ENCODE measurements at regions not wholly inside any gene's neighbourhood (a gene's known extent, or its start where the extent isn't known, plus 50 kb on each side); places are given as distances from the start of the nearest gene placed in this dataset.

- Histone ChIP-seq H3K4me3 (no peak overlapping the region), H3K9me3 (peaks cover 0 to 16% (median 15%) of the 10 kb centered on the region in 3 donors), H3K4me1 (no peaks in the 10 kb centered on the region), H3K36me3 (no peaks in the 10 kb centered on the region), H3K27me3 (peaks cover 0 to 4% of the 10 kb centered on the region in 2 donors), H3K27ac (no peak overlapping the region)
- DNase-seq = no peak
- no peak for TF ChIP-seq CTCF (IDR thresholded peaks at IDR 0.05)
- intact Hi-C loops (cut with DNase I; ENCODE audit: low total_unique reads) = no loop called here
Observed at GRCh38 chr7:68381731-68382130, 1216.5 kb upstream of the AUTS2 start.

- Histone ChIP-seq H3K27me3 (no peaks in the 10 kb centered on the region), H3K4me1 (no peaks in the 10 kb centered on the region), H3K27ac (no peak overlapping the region), H3K4me3 (no peak overlapping the region), H3K9me3 (peaks cover 0 to 16% (median 15%) of the 10 kb centered on the region in 3 donors), H3K36me3 (no peaks in the 10 kb centered on the region)
- DNase-seq = no peak
- TF ChIP-seq CTCF (IDR thresholded peaks at IDR 0.05) = no peak
- intact Hi-C loops (cut with DNase I; ENCODE audit: low total_unique reads) = no loop called here
Observed at GRCh38 chr7:68384581-68384980, 1213.7 kb upstream of the AUTS2 start.

GRCh38 chr7:68393051-68393450, 1205.2 kb upstream of the AUTS2 start:
- intact Hi-C loops (cut with DNase I; ENCODE audit: low total_unique reads) = no loop called here
- no peaks in the 10 kb centered on the region for H3K9me3 ChIP-seq
- no peaks in the 10 kb centered on the region for H3K4me1 ChIP-seq
- no peak overlapping the region for H3K27ac ChIP-seq
- H3K27me3 ChIP-seq = no peaks in the 10 kb centered on the region
- H3K4me3 ChIP-seq = no peak overlapping the region
- DNase-seq = no peak
- TF ChIP-seq CTCF (IDR thresholded peaks at IDR 0.05) = no peak
- H3K36me3 ChIP-seq = no peaks in the 10 kb centered on the region

GRCh38 chr7:68394131-68394530, 1204.1 kb upstream of the AUTS2 start:
- no peak overlapping the region for H3K27ac ChIP-seq
- H3K36me3 ChIP-seq = no peaks in the 10 kb centered on the region
- no peak for TF ChIP-seq CTCF (IDR thresholded peaks at IDR 0.05)
- no peaks in the 10 kb centered on the region for H3K4me1 ChIP-seq
- no peak overlapping the region for H3K4me3 ChIP-seq
- intact Hi-C loops (cut with DNase I; ENCODE audit: low total_unique reads) = no loop called here
- no peaks in the 10 kb centered on the region for H3K27me3 ChIP-seq
- no peaks in the 10 kb centered on the region for H3K9me3 ChIP-seq
- DNase-seq = no peak

- intact Hi-C loops (cut with DNase I; ENCODE audit: low total_unique reads) = no loop called here
- H3K4me3 ChIP-seq = no peak overlapping the region
- no peaks in the 10 kb centered on the region for H3K27me3 ChIP-seq
- H3K9me3 ChIP-seq = no peaks in the 10 kb centered on the region
- H3K36me3 ChIP-seq = no peaks in the 10 kb centered on the region
- H3K4me1 ChIP-seq = no peaks in the 10 kb centered on the region
- no peak for DNase-seq
- no peak overlapping the region for H3K27ac ChIP-seq
- TF ChIP-seq CTCF (IDR thresholded peaks at IDR 0.05) = no peak
Observed at GRCh38 chr7:68399991-68400590, 1198.2 kb upstream of the AUTS2 start.

- no peaks in the 10 kb centered on the region for H3K27me3 ChIP-seq
- no peak overlapping the region for H3K27ac ChIP-seq
- H3K36me3 ChIP-seq = no peaks in the 10 kb centered on the region
- H3K4me1 ChIP-seq = no peaks in the 10 kb centered on the region
- no peak overlapping the region for H3K4me3 ChIP-seq
- no peaks in the 10 kb centered on the region for H3K9me3 ChIP-seq
- intact Hi-C loops (cut with DNase I; ENCODE audit: low total_unique reads) = no loop called here
- DNase-seq = no peak
- TF ChIP-seq CTCF (IDR thresholded peaks at IDR 0.05) = no peak
Observed at GRCh38 chr7:68400783-68401182, 1197.5 kb upstream of the AUTS2 start.
